Bronchial epithelial cell (primary cell): ENCODE measurements at regions not wholly inside any gene's neighbourhood (a gene's known extent, or its start where the extent isn't known, plus 50 kb on each side); places are given as distances from the start of the nearest gene placed in this dataset.
"Not testable (repeated sequence)": the region's sequence is repeated elsewhere in the genome, so short reads cannot be mapped to it uniquely, and the experiment has no call there.

Source experiments
- DNase-seq: peaks from one replicate; pipeline ENCODE4 v3.0.0-alpha.2; 2010; ENCODE audit warnings: low read depth
- FAIRE-seq: peaks from 2 replicates; lab custom pipeline; 2011; peaks lifted over from hg19 to GRCh38; lab: Jason Lieb, UNC
- H3K27me3 ChIP-seq: 2 replicates; pipeline ENCODE4 v1.5.1; 2011; ENCODE audit warnings: low read length; ENCODE audit not compliant: control insufficient read depth, insufficient read depth
- H3K36me3 ChIP-seq: 2 replicates; pipeline ENCODE4 v1.5.1; 2011; ENCODE audit warnings: low read length; ENCODE audit not compliant: control insufficient read depth, insufficient read depth
- H3K4me3 ChIP-seq: 2 replicates; pipeline ENCODE4 v1.5.1; 2011; ENCODE audit warnings: mild to moderate bottlenecking, low read depth, low read length, control low read depth
- TF ChIP-seq, protein P1 (sequence below): IDR thresholded peaks from 2 replicates; pipeline ENCODE4 v1.5.1; 2011; ENCODE audit warnings: mild to moderate bottlenecking, moderate library complexity, low read length, control low read depth, inconsistent platforms; ENCODE audit not compliant: insufficient read depth, severe bottlenecking

DNA sequence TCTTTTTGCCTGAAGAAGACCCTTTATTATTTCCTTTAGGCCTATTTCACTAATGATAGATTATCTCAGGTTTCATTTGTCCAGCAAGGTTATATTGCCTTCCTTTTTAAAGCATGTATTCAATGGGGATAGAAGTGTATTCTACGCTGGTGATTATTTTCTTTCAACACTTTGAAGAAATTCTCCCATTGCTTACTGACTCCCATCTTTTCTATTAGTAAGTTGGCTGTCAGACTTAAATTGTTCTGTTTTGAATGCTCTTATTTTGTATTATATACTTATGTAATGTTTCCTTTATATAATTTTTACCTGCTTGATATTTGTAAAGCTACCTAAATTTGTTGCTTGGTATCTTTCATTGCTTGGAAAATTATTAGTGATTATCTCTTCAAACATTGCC is 445.1 kb upstream of the RASGRP1 start:
- no peak for FAIRE-seq
- no peaks in the 10 kb centered on the region for H3K36me3 ChIP-seq
- no peak for DNase-seq
- TF ChIP-seq, protein P1, sequence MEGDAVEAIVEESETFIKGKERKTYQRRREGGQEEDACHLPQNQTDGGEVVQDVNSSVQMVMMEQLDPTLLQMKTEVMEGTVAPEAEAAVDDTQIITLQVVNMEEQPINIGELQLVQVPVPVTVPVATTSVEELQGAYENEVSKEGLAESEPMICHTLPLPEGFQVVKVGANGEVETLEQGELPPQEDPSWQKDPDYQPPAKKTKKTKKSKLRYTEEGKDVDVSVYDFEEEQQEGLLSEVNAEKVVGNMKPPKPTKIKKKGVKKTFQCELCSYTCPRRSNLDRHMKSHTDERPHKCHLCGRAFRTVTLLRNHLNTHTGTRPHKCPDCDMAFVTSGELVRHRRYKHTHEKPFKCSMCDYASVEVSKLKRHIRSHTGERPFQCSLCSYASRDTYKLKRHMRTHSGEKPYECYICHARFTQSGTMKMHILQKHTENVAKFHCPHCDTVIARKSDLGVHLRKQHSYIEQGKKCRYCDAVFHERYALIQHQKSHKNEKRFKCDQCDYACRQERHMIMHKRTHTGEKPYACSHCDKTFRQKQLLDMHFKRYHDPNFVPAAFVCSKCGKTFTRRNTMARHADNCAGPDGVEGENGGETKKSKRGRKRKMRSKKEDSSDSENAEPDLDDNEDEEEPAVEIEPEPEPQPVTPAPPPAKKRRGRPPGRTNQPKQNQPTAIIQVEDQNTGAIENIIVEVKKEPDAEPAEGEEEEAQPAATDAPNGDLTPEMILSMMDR, result no peak
- no peaks in the 10 kb centered on the region for H3K27me3 ChIP-seq
- H3K4me3 ChIP-seq, result no peak overlapping the region

DNA sequence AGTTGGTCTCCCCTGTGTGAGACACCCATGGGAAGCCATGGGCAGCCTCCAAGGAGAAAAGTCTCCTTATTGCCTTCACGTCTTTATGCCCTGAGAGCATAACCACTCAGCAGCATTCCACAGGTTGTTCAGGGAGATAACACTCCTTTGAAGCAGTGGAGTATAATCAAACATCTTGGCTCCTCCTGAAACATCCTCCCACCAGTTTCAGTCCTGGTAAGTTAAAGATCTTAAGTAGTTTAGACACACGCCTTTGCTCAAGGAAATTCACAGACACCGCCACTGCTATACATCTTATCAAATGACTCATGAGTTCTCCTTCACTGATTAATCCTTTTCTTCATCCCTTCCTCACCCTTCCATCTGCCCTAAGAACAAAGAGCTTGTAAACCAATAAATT is 446.5 kb upstream of the RASGRP1 start:
- H3K36me3 ChIP-seq, H3K4me3 ChIP-seq, DNase-seq, H3K27me3 ChIP-seq, FAIRE-seq: not testable (repeated sequence)

DNA sequence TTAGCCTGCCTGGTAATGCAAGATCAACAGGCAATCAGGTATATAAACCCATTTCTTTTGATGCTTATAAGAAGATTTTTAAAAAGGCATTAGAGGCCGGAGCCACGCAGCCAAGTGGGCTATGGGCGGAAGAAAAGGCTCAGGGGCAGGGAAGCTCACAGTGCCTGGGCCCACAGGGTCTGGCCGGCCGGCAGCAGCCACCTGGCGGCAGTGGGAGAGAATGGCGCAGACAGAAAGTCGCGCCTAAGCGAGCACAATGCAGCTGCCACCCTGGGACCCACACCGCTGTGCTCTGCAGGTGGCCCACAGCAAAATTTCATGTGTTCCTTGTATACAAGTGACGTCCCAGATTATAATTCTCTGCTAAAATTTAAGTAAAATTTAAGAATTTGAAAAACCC is 448.6 kb upstream of the RASGRP1 start:
- FAIRE-seq, result no peak
- no peak for DNase-seq
- TF ChIP-seq, protein P1, result no peak

DNA sequence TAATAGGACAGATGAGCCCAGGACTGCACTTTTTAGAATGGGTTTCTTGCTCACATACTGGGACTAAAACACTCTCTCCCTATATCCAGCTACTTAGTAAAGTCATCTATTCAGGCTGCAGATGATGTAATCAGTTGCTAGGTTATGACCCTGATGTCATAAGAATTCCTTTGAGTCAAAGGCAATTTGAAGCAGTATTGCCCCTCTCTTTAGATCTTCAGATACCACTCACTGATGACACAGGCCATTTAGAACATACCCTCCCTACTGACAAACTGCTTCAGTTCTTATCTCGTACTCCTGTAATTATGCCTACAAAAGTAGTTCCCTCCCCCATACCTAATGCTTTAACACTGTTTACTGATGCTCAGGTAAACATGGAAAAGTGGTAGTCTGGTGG is 450.1 kb upstream of the RASGRP1 start:
- Histone ChIP-seq H3K27me3 (no peaks in the 10 kb centered on the region), H3K4me3 (no peak overlapping the region), H3K36me3 (no peaks in the 10 kb centered on the region)
- FAIRE-seq (no peak), DNase-seq (no peak)
- TF ChIP-seq, protein P1, result no peak

More for the DNA sequence above, 448.6 kb upstream of the RASGRP1 start:
- Histone ChIP-seq H3K27me3 (no peaks in the 10 kb centered on the region), H3K4me3 (no peak overlapping the region), H3K36me3 (no peaks in the 10 kb centered on the region)

DNA sequence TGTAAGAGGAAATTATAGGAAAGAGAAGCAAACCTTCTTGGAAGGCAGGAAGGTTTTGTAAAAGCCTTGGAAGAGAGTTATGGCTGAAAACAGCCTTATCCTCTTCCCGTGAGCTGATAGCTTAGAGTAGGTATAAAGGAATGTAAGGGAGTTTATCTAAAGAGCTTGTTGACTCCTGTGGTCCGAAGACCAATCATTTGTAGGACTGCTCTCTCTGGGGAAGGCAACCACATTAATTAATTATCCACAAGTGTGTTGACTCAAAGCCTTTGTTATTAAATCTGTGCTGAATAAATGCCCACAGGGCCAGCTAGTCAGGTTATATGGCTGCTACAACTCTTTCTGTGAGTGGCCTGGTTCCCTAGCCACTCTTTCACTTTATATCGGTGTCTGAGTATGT is 452.1 kb upstream of the RASGRP1 start:
- DNase-seq (peak; percentile 55), FAIRE-seq (no peak)
- TF ChIP-seq, protein P1, result no peak
- no peak overlapping the region for H3K4me3 ChIP-seq
- no peaks in the 10 kb centered on the region for H3K27me3 ChIP-seq
- H3K36me3 ChIP-seq, result no peaks in the 10 kb centered on the region

DNA sequence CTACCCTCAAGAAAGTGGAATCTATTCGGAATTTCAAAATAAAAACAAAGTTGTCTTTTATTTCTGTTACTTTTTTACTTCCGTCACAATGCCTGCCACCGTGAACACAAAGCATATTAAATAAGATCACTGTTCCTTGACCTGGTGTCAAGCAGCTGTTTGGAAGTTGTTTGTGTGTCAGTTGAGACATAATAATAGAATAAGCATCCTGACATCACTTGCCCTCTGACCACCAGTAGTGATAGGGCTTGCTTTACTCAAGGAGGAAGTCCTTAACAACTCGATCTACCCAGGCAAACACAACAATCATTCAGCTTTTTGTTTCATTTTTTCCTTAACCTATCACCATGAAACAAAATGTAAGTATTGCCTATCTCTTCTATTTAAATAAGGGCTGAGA is 454.4 kb upstream of the RASGRP1 start:
- FAIRE-seq (no peak), DNase-seq (no peak)
- no peaks in the 10 kb centered on the region for H3K36me3 ChIP-seq
- H3K27me3 ChIP-seq, result no peaks in the 10 kb centered on the region
- H3K4me3 ChIP-seq, result no peak overlapping the region
- TF ChIP-seq, protein P1, result no peak
